HUES64 (cell line): ENCODE measurements at regions not wholly inside any gene's neighbourhood (a gene's known extent, or its start where the extent isn't known, plus 50 kb on each side); places are given as distances from the start of the nearest gene placed in this dataset.

Experiments
- H3K27ac ChIP-seq: 2 replicates; pipeline ENCODE4 v1.7.0; 2013; ENCODE audit warnings: low read depth, low read length, inconsistent platforms
- H3K27me3 ChIP-seq: 2 replicates; pipeline ENCODE4 v1.6.1; 2013; ENCODE audit warnings: mild to moderate bottlenecking, low read length; ENCODE audit not compliant: insufficient read depth
- H3K36me3 ChIP-seq: 2 replicates; pipeline ENCODE4 v1.6.1; 2013; ENCODE audit warnings: mild to moderate bottlenecking, low read length; ENCODE audit not compliant: insufficient read depth
- H3K4me1 ChIP-seq: 2 replicates; pipeline ENCODE4 v1.6.1; 2013; ENCODE audit warnings: mild to moderate bottlenecking, low read length, moderate library complexity; ENCODE audit not compliant: insufficient read depth
- H3K4me3 ChIP-seq: 2 replicates; pipeline ENCODE4 v1.5.1; 2013; ENCODE audit warnings: mild to moderate bottlenecking, low read length, moderate library complexity
- H3K9ac ChIP-seq: 2 replicates; pipeline ENCODE4 v1.6.1; 2013; ENCODE audit warnings: mild to moderate bottlenecking, low read depth, low read length
- H3K9me3 ChIP-seq: 2 replicates; pipeline ENCODE4 v1.6.1; 2013; ENCODE audit warnings: low read depth, low read length; ENCODE audit not compliant: insufficient read depth
- WGBS: fragments of 150-250, 120-280 bp; methylation state at CpG from one replicate; pipeline ENCODE4 v1.1.7; 2013; ENCODE audit warnings: missing lambda C conversion rate; 5-methylcytosine and 5-hydroxymethylcytosine counted together

GRCh38 chr1:242735323-242735722, 210.8 kb upstream of the PLD5 start:
- H3K27ac ChIP-seq = no peak overlapping the region
- no peaks in the 10 kb centered on the region for H3K36me3 ChIP-seq
- no peaks in the 10 kb centered on the region for H3K27me3 ChIP-seq
- H3K9me3 ChIP-seq = 0 out of 2 replicates have a peak, but pooled peaks cover 3% of the 10 kb centered on the region
- H3K4me3 ChIP-seq = no peak overlapping the region
- H3K9ac ChIP-seq = no peak overlapping the region
- no peaks in the 10 kb centered on the region for H3K4me1 ChIP-seq

GRCh38 chr1:242731446-242731845, 206.9 kb upstream of the PLD5 start:
- no peaks in the 10 kb centered on the region for H3K27me3 ChIP-seq
- peaks cover 4% of the 10 kb centered on the region; the same call in 1 of the 2 replicates for H3K9me3 ChIP-seq
- H3K36me3 ChIP-seq = no peaks in the 10 kb centered on the region
- no peaks in the 10 kb centered on the region for H3K4me1 ChIP-seq
- no peak overlapping the region for H3K9ac ChIP-seq
- no peak overlapping the region for H3K4me3 ChIP-seq
- no peak overlapping the region for H3K27ac ChIP-seq

GRCh38 chr1:242728696-242729095, 204.2 kb upstream of the PLD5 start:
- Histone ChIP-seq H3K27ac (no peak overlapping the region), H3K9me3 (peaks cover 6% of the 10 kb centered on the region; the same call in 1 of the 2 replicates), H3K4me3 (no peak overlapping the region), H3K4me1 (no peaks in the 10 kb centered on the region), H3K9ac (no peak overlapping the region), H3K27me3 (no peaks in the 10 kb centered on the region), H3K36me3 (no peaks in the 10 kb centered on the region)
- 90% methylated on average over 4 of the region's 4 CpGs for WGBS

- Histone ChIP-seq H3K27me3 (no peaks in the 10 kb centered on the region), H3K9ac (no peak overlapping the region)
- 95% methylated on average over 9 of the region's 9 CpGs for WGBS
Measured at GRCh38 chr1:242723044-242723716, 198.7 kb upstream of the PLD5 start.

GRCh38 chr1:242718967-242719366, 194.5 kb upstream of the PLD5 start:
- Histone ChIP-seq H3K36me3 (no peaks in the 10 kb centered on the region), H3K4me3 (no peak overlapping the region), H3K27ac (no peak overlapping the region), H3K27me3 (no peaks in the 10 kb centered on the region), H3K4me1 (no peaks in the 10 kb centered on the region), H3K9me3 (no peaks in the 10 kb centered on the region), H3K9ac (no peak overlapping the region)
- 88% methylated on average over 6 of the region's 6 CpGs for WGBS

More at GRCh38 chr1:242723044-242723716, 198.7 kb upstream of the PLD5 start:
- Histone ChIP-seq H3K9me3 (peaks cover 3% of the 10 kb centered on the region; the same call in 1 of the 2 replicates), H3K4me1 (no peaks in the 10 kb centered on the region), H3K36me3 (no peaks in the 10 kb centered on the region), H3K4me3 (no peak overlapping the region), H3K27ac (no peak overlapping the region)

GRCh38 chr1:242712248-242712647, 187.8 kb upstream of the PLD5 start:
- Histone ChIP-seq H3K9ac (no peak overlapping the region), H3K27me3 (no peaks in the 10 kb centered on the region; the same call in 1 of the 2 replicates), H3K4me3 (no peak overlapping the region), H3K9me3 (no peaks in the 10 kb centered on the region), H3K4me1 (peaks cover 23% of the 10 kb centered on the region), H3K27ac (no peak overlapping the region), H3K36me3 (no peaks in the 10 kb centered on the region)
- WGBS = 95% methylated on average over 4 of the region's 4 CpGs

GRCh38 chr1:242710847-242711246, 186.3 kb upstream of the PLD5 start:
- 27% methylated on average over 1 of the region's 1 CpG for whole genome bisulfite sequencing
- H3K4me3 ChIP-seq = no peak overlapping the region

GRCh38 chr1:242710286-242710685, 185.8 kb upstream of the PLD5 start:
- Histone ChIP-seq H3K27ac (no peak overlapping the region), H3K9ac (no peak overlapping the region), H3K36me3 (no peaks in the 10 kb centered on the region), H3K4me3 (no peak overlapping the region), H3K27me3 (no peaks in the 10 kb centered on the region; the same call in 1 of the 2 replicates), H3K9me3 (no peaks in the 10 kb centered on the region), H3K4me1 (peaks cover 23% of the 10 kb centered on the region)
- 96% methylated on average over 4 of the region's 4 CpGs for WGBS

More at GRCh38 chr1:242710847-242711246, 186.3 kb upstream of the PLD5 start:
- H3K4me1 ChIP-seq = peaks cover 23% of the 10 kb centered on the region
- H3K27ac ChIP-seq = no peak overlapping the region
- H3K9me3 ChIP-seq = no peaks in the 10 kb centered on the region
- H3K9ac ChIP-seq = no peak overlapping the region
- no peaks in the 10 kb centered on the region for H3K36me3 ChIP-seq
- no peaks in the 10 kb centered on the region; the same call in 1 of the 2 replicates for H3K27me3 ChIP-seq

GRCh38 chr1:242703467-242703866, 179.0 kb upstream of the PLD5 start:
- Histone ChIP-seq H3K9ac (no peak overlapping the region), H3K4me3 (no peak overlapping the region), H3K4me1 (no peaks in the 10 kb centered on the region), H3K9me3 (no peaks in the 10 kb centered on the region), H3K27me3 (no peaks in the 10 kb centered on the region), H3K27ac (no peak overlapping the region), H3K36me3 (no peaks in the 10 kb centered on the region)
- WGBS = 94% methylated on average over 2 of the region's 2 CpGs

- Histone ChIP-seq H3K27ac (no peak overlapping the region), H3K9ac (no peak overlapping the region), H3K27me3 (no peaks in the 10 kb centered on the region), H3K36me3 (no peaks in the 10 kb centered on the region), H3K4me3 (no peak overlapping the region), H3K9me3 (peaks cover 8% of the 10 kb centered on the region), H3K4me1 (no peaks in the 10 kb centered on the region)
- WGBS = 95% methylated on average over 2 of the region's 2 CpGs
Measured at GRCh38 chr1:242692988-242693387, 168.5 kb upstream of the PLD5 start.

GRCh38 chr1:242691610-242691945, 167.1 kb upstream of the PLD5 start:
- H3K9ac ChIP-seq = no peak overlapping the region
- H3K27me3 ChIP-seq = no peaks in the 10 kb centered on the region
- 71% methylated on average over 2 of the region's 2 CpGs for WGBS
- H3K27ac ChIP-seq = no peak overlapping the region
- H3K4me3 ChIP-seq = no peak overlapping the region
- no peaks in the 10 kb centered on the region for H3K4me1 ChIP-seq
- peaks cover 8% of the 10 kb centered on the region for H3K9me3 ChIP-seq
- no peaks in the 10 kb centered on the region for H3K36me3 ChIP-seq
